Activated CD4-positive, alpha-beta T cell treated with anti-CD3 and anti-CD28 coated beads for 4 hours (primary cell): ENCODE measurements at regions not wholly inside any gene's neighbourhood (a gene's known extent, or its start where the extent isn't known, plus 50 kb on each side); places are given as distances from the start of the nearest gene placed in this dataset.

Experiments
- DNase-seq, 2 donors: peaks; one replicate each; pipeline ENCODE4 v3.0.0-alpha.2; 2020

- no peak for DNase-seq
Observed at GRCh38 chr6:165864925-165865324, 201.9 kb upstream of the PDE10A start.

GRCh38 chr6:165864218-165864617, 201.2 kb upstream of the PDE10A start:
- DNase-seq: no peak

GRCh38 chr6:165863801-165864200, 200.8 kb upstream of the PDE10A start:
- DNase-seq: no peak

- DNase-seq: no peak
Observed at GRCh38 chr6:165862813-165863212, 199.8 kb upstream of the PDE10A start.

GRCh38 chr6:165861226-165861625, 198.2 kb upstream of the PDE10A start:
- no peak for DNase-seq

- no peak for DNase-seq
Observed at GRCh38 chr6:165858586-165858985, 195.5 kb upstream of the PDE10A start.

- DNase-seq: no peak
Observed at GRCh38 chr6:165855856-165856255, 192.8 kb upstream of the PDE10A start.

GRCh38 chr6:165854863-165855593, 192.0 kb upstream of the PDE10A start:
- no peak for DNase-seq

GRCh38 chr6:165854061-165854862, 191.2 kb upstream of the PDE10A start:
- no peak for DNase-seq

- no peak for DNase-seq
Observed at GRCh38 chr6:165852676-165853075, 189.6 kb upstream of the PDE10A start.

GRCh38 chr6:165850434-165851019, 187.5 kb upstream of the PDE10A start:
- peak; percentile 25 to 32 for DNase-seq

- no peak for DNase-seq
Observed at GRCh38 chr6:165849534-165850430, 186.7 kb upstream of the PDE10A start.

GRCh38 chr6:165848086-165848426, 185.0 kb upstream of the PDE10A start:
- no peak for DNase-seq

- DNase-seq: no peak
Observed at GRCh38 chr6:165847407-165848085, 184.5 kb upstream of the PDE10A start.

- no peak for DNase-seq
Observed at GRCh38 chr6:165846123-165846966, 183.3 kb upstream of the PDE10A start.

- DNase-seq: no peak
Observed at GRCh38 chr6:165845493-165845892, 182.5 kb upstream of the PDE10A start.

GRCh38 chr6:165844801-165845364, 181.8 kb upstream of the PDE10A start:
- no peak for DNase-seq

- no peak for DNase-seq
Observed at GRCh38 chr6:165844232-165844631, 181.2 kb upstream of the PDE10A start.

- DNase-seq: no peak
Observed at GRCh38 chr6:165843568-165844113, 180.6 kb upstream of the PDE10A start.

- no peak for DNase-seq
Observed at GRCh38 chr6:165843121-165843520, 180.1 kb upstream of the PDE10A start.
